Fibroblast of lung (primary cell): ENCODE measurements at regions not wholly inside any gene's neighbourhood (a gene's known extent, or its start where the extent isn't known, plus 50 kb on each side); places are given as distances from the start of the nearest gene placed in this dataset.

Experiments used
- EZH2 ChIP-seq: IDR thresholded peaks from 2 replicates; pipeline ENCODE4 v1.5.1; 2012; ENCODE audit warnings: low read length, control low read depth, mild to moderate bottlenecking; ENCODE audit errors: missing control alignments
- TF ChIP-seq, protein P1 (sequence below), 2 donors: IDR thresholded peaks in 1 of 2; conservative IDR thresholded peaks in 1 of 2; 1 replicate in 1 of 2; 2 replicates in 1 of 2; pipeline ENCODE4 v1.5.1; 2011 to 2012; ENCODE audit warnings: low read length in 2 of 2, control low read depth in 1 of 2, inconsistent platforms in 1 of 2, low read depth in 1 of 2, mild to moderate bottlenecking in 1 of 2

DNA sequence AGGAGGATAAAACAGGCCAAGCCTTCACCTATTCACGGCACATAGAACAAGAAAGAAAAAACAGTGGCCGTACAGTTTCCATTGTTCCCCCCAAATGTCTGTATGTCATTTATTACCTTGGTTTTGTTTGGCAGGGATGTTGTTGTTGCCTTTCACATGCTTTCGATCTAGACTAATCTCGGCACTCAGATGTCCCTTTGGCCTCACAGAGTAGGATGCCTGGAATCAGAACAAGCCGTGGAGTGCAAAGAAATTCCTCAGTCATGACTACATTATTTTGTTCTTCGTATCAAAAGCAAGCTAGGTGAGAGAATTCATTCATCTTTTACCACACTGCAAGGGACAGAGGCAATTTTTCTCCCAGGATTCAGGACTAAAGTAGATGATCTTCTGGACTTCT, 106.9 kb downstream of the SMIM20 start:
- TF ChIP-seq, protein P1, sequence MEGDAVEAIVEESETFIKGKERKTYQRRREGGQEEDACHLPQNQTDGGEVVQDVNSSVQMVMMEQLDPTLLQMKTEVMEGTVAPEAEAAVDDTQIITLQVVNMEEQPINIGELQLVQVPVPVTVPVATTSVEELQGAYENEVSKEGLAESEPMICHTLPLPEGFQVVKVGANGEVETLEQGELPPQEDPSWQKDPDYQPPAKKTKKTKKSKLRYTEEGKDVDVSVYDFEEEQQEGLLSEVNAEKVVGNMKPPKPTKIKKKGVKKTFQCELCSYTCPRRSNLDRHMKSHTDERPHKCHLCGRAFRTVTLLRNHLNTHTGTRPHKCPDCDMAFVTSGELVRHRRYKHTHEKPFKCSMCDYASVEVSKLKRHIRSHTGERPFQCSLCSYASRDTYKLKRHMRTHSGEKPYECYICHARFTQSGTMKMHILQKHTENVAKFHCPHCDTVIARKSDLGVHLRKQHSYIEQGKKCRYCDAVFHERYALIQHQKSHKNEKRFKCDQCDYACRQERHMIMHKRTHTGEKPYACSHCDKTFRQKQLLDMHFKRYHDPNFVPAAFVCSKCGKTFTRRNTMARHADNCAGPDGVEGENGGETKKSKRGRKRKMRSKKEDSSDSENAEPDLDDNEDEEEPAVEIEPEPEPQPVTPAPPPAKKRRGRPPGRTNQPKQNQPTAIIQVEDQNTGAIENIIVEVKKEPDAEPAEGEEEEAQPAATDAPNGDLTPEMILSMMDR (conservative IDR thresholded peaks at IDR 0.05 in 1 of 2, IDR thresholded peaks at IDR 0.05 in 1 of 2; ENCODE audit: low read depth in 1 of 2, low read length in 2 of 2), result no peak
- TF ChIP-seq EZH2, result no peak
